ENCODE measurements at regions not wholly inside any gene's neighbourhood (a gene's known extent, or its start where the extent isn't known, plus 50 kb on each side); places are given as distances from the start of the nearest gene placed in this dataset.

DNA sequence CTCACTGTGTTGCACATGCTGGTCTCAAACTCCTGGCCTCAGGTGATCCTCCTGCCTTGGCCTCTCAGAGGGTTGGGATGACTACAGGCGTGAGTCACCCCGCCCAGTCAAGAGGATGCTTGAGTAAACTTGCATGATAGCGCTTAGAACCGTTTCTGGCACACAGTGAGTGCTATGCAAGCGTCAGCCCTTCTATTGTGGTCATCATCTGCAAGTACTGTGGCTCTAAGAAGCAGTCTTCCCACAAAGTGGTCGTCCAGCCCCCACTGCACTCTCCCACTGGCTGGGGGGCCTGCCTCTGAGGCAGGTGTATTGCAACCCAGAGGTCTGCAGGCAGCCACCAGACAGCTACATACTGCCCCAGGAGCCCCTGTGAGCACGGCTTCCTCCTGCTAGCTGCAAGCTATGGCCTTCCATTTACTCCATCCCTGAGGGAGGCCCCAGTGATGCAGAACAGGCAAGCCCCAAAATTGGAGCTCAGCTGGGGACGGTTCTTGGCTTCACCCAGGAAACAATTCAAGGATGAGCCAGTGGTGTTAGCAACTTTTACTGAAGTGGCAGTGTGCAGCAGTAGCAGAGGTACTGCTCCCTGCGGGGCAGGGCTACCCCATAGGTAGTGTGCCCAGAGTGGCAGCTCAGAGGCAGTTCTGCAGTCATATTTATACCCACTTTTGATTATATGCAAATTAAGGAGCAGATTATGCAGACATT is 95.4 kb downstream of the LSM3 start:
- no peak for DNase-seq

DNA sequence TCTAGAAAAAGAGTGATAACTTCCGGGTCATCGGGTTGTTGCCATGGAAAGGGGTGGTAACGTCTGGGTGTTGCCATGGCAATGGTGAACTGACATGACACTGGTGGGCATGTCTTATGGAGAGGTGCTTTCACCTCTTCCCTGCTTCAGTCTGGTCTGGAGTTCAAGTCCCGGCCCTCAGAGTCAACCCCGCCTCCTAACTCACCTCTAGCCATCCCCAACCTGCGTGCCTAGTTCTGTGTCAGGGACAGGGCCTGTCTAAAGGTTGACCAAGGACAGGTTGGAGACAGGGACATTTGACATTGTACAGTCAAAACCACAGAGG is 96.0 kb downstream of the LSM3 start:
- no peak for DNase-seq

DNA sequence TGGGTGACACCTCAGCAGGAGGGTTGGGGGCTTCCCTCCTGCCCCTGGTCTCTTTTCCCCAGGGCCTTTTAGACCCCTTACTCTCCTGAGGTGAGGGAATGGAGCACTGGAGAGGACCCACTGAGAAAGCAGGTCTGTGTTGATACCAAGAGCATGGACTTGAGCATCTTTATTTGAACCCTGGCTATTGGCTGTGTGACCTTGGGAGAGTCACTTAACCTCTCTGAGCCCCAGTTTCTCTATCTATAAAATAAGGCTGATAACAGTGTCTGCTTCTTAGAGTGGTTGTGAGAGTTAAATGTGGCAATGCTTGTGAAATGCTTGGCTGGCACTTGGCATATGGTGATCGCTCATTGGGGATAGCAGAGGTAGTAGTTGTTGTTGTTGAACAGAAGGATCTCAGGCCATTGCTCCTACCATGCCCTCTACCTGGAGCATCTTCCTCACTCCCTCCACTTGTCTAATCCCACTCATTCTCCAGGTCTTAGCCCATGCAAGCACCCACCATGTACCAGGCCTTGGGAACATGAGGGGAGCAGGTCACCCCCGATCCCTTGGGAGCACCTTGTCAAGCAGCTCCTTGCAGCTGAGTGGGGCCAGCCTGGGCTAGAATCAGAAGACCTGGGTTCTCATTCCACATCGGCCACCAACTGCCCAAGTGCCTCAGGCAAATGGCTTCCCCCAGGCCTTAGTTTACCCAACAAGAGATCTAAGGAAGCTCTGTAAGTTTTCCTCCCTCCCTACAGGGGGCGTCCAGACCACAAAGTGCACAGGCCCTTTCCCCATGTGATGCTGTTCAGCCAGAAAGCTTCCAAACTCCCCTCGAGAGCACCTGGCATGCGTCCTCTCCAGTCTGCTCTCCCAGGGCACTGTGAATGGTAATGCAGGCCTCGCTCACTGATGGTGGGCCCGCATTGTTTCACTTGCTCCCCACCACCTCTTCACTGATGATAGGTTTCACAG is 96.7 kb downstream of the LSM3 start:
- no peak for DNase-seq

DNA sequence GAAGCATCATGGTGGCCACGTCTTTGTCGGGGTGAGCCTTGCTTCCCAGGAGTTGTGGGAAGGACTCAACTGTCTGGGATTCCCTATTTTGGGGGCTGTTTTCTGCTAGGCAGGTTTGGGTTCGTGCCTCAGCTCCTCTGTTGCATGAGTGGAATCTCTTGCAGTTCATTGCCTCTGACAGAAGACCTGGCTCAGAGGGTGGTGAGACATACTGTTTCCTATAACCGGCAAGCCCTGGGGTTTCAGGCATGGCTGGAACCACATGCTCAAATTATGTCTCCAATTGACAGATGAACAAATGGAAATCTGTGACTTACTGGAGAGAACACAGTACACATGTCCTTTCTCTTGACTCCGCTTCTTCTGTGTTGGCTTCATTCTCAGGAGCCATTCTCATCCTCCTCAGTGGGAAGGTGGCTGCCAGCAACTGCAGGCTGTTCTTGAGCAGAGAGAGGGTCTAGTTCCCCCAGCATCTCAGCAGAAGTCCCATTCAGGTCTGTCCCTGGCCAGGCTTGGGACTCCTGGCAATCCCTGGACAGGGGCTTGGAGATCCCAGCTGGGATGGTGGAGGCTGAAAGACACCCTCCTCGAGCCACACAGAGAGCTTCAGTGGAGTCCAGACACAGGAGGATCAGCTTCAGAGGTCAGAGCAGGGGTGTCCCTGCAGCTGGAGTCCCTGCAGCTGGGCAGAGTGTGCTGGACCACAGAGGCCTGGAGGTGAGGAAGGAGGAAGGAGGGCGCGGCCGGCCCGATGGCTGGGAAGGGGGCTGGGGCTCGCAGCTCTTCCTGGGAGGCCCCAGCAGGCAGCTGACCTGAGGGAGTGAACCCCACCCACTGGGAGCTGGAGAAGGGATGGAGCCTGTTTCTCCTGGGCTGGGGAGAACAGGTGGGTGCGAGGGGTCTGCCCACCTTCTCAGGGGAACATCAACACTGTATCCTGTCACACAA is 97.6 kb downstream of the LSM3 start:
- DNase-seq = no peak

DNA sequence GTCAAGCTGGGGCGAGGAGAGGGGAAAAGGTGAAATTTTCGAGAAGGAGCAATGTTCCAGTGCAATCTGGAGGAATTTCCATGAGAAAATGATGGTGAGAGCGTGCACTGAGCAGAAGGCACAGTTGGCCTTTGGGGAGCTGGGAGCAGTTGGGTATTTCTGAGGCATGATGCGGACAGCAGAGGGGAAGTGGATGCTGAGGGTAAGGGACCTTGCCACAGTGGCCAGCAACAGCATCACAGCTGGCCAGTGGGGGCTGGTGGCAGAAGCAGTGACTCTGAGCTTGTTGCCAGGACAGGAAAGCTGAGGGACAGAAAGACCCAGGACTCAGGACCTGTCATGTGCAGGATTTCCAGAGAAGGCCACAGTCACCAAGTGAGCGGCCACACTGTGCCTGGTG is 98.9 kb downstream of the LSM3 start:
- no peak for DNase-seq

DNA sequence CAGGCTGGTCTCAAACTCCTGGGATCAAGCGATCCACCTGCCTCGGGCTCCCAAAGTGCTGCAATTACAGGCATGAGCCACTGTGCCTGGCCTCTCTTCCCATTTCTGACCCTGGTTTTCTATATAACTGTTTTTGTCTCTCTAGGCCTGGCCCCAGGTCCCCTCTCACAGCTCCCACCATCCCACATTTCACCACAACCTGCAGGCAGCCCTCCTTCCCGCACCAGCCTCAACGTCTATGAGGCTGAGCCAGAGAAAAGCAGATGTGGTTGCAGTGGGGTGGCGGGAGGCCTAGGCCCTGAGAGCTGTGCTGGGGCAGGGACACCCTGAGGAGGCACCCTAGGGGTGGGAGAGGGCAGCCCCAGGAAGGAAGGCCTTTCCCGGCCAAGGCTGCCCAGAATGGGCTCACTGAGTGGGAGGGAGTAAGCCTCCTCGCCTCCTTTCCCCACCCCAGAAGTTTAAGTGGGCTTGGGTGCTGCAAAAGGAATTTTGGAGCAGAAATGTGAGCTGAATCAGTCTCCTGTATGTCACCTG is 99.7 kb downstream of the LSM3 start:
- no peak for DNase-seq

DNA sequence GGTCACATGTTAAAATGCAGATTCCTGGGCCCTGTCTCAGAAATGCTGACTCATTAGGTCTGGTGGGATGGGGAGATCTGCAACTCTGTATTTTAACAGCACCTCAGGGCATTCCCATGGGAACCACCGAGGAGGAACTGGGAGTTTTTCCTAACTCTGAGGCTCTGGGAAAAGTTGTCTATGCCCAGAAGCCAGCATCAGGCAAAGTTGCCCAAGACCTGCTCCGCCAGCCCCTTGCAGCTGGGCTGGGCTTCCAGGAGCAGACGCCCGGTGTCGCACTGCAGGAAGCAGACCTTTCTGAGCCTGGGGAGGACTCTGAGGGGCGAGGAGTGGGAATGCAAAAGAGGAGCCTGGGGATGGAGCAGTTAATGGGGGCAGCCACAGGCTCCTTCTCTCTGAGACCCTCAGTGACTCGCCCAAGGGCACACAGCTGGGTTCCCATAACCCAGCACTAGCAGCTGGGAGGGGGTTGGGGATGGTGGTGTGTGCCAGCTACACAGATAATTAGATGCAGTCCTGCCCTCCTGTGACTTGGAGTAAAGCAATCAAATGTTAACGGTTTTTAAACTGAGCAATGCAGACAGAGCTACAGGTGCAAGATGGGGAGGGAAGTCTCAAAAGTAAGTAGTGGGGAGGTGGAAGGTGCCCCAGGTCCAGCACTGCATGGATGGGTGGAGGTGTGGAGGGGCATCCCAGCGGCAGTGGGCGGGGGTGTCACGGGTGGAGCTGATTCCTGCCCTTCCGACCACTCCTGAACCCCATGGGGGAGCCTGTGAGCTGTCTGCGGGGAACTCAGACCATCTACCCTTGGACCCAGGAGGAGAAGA is 100.4 kb downstream of the LSM3 start:
- DNase-seq = no peak

DNA sequence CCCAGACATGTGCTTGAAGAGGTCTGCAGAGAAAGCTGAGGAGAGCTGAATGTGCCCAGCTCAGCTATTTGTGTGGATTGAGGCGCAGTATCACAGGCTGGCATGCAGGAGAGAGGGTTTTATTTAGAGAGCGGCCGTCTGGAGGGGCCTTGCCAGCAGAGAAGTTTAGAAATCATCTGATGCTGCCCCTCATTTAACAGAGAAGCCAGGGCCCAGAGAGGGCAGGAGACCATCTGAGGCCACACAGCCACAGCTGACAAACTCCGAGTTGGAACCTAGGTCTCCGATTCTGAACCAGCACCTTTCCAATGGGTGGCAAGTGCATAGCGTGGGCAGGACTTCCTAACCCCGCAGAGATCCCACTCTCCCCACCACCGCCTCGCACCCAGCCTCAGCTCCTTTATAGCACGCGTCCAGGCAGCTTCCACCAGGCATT is 101.0 kb downstream of the LSM3 start:
- no peak for DNase-seq

DNA sequence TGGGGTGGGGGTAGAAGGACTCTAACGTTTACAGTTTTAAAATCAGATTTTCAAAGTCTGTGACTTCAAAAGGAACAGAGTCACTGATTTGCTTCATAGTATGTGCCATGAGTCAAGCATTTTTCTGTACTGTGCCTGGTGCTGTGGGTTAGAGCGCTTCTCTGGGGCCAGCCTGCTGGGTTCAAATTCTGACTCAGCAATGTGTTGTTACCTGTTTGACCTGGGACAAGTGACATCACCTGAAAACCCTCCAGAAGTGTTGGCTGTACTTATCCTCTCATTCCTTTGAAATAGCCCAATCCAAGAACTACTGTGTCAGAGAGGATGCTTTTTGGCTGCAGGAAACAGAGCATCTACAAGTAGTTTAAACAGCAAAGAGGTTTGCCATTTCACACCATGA is 101.7 kb downstream of the LSM3 start:
- DNase-seq = no peak

DNA sequence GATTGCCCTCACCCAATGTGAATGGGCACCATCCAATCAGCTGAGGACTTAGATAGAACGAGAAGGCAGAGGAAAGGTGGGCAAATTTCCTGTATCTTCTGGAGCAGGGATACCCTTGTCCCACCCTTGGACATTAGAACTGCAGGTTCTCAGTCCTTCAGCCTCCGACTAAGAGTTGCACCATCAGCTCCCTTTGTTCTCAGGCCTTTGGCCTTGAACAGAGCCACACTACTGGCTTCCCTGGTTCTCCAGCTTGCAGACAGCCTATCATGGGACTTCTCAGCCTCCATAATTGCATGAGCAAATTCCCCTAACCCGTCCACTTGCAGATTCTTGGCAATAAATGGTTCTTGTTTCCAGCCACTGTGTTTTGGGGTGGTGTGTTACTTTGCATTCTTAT is 102.4 kb downstream of the LSM3 start:
- DNase-seq = no peak

DNA sequence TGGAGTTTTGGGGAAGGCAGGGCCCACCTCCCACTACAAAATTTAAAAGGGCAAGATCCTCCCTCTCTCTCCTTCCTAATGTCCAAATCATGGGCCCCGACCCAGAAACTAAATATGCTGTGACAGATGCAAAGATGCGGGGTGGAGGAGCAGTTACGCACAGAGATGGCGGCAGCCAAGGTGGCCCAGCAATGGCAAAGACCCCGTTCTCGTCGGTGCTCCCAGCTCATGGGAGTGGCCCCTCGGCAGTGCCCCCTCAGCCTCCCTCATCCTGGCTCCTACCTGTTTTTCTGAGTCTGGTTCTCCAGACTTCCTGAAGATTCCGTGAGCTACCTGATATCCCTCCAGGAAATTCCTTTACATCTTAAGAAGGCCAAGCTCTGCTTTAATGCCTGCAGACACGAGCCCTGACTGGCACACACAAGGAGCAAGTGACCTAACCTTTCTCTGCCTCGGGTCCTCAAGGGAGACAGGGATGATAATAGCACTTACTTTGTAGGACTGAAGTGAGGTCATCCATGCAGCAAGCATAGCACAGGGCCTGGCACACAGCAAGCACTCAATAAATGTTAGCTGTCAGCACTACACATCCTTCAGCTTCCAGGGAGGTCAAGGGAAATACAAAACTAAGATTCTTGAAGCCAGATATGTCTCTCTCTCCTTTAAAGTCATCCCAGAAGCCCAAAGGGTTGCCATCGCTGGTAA is 103.5 kb downstream of the LSM3 start:
- DNase-seq = no peak

DNA sequence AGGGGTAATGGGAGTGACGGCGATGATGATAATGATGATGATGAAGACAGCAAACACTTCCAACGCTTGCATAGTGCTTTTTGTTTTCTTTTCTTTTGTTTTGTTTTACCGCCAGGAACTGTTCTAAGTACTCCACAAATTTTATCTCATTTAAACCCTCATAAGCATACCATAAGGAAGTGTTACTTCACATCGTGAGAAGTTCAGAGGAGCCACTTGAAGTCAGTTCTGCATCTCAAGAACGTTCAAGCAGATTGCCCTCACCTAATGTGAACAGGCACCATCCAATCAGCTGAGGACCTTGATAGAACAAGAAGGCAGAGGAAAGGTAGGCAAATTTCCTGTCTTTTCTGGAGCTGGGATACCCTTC is 104.1 kb downstream of the LSM3 start:
- no peak for DNase-seq

DNA sequence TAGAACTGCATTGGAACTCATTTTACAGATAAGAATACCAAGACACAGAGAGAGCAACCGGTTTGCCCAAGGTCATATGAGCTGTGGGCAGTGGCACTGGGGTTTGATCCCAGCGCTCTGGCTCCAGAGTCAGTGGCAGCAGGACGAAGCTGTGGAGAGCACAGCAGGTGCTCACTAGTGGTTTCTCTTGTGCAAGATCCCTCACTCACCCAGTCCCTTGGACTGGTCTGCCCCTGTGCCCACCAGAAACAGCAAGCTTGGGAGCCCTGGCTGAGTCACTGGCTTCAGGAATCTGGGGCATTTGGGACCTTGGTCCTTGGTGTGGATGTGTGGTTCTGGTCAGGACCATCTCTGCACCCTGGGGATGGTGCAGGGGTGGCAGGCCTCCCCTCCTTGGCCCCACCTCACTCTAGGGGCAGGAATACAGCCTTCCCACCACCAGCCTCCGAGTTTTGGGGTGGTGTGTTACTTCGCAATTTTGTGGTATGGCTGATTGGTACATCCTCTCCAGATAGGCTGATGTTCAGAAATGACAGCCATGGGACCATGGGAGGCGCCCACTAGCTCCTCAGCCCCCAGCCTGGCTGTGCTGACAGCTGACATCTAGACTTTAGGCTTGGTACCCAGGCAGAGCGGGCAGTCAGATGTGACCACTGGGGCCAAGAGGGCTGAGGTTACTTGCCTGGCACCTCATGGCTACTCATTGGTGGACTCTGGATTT is 104.6 kb downstream of the LSM3 start:
- no peak for DNase-seq

DNA sequence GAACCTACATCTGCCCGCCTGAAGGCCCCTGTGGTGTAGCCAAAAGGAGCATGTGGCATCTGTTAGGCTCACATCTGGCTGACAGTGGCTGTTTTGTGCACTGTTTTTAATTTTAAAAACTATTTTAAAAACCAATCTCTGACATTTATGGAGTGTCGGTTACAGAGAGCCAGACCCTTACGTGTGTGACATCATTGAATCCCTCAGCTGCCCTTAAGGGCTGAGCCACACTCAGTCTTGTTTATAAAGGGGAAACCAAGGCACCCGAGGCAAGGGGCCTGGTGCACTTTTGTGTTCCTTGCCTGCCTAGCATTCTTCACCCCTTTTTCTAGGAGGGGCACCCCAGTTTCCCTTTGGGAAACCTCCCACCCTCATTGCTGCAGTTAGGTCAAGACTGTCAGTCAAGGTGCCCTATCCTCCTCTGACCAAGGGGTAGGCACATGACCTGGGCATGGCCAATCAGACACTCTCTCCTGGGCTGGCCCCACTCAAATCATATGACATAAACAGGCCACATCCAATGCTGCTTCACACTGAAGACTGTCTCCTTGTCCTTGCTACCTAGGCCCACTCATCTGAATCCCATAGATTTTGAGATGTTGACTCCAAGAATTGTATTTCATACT is 105.3 kb downstream of the LSM3 start:
- DNase-seq = no peak

DNA sequence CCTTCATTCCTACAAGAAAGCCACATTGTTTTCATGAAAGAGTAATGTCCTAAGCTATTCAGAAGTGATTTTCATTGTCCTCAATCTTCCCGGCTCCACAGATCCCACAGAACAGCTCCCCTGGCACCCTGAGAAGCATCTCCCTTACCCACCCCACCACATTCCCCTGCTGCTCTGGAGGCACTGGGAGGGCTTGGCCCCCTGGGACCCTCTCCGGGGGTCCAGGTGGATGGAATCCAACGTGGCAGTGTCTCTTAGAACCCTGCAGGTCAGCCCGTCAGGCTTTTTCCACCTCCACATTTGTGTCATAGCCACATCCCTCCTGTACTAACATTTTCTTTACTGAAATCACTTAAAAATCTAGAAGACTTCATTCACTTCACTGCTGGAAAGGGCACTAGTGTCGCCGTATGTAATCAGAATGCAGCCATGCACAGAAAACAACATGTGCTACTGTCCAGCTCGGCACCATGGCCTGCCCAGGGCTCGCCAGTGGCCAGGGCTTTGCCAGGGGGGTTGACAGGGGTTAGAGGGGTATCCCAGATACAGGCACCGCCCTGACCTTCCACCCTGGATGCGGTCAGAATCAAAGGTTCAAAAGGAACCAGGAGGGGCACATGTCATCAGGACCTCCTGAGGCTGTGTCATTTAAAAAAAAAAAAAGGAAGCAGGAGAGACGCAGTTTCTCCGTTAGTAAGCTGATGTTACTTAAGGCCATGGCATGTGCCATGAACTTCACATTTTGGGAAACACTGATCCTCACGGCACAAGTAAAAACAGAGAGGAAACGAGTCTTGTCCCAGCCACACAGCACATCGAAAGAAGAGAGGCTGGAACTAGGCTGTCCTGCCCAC is 106.3 kb downstream of the LSM3 start:
- DNase-seq = no peak

DNA sequence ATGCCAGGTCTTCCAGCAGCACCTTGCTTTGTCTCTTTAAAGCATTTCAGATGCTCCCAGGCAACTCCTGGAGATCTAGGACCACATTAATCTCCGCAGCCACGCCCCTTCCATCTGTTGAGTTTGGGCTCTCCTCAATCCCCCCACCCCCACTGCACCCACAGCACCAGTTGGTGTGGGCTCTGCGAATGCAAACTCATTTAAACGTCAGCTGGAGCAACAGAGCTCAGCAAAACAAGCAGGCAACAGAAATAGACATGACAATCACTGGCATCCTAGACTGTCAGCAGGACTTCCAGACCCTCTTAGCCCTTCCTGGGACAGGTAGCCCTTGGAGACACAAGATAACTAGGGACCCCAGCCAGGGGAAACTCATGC is 106.9 kb downstream of the LSM3 start:
- no peak for DNase-seq

DNA sequence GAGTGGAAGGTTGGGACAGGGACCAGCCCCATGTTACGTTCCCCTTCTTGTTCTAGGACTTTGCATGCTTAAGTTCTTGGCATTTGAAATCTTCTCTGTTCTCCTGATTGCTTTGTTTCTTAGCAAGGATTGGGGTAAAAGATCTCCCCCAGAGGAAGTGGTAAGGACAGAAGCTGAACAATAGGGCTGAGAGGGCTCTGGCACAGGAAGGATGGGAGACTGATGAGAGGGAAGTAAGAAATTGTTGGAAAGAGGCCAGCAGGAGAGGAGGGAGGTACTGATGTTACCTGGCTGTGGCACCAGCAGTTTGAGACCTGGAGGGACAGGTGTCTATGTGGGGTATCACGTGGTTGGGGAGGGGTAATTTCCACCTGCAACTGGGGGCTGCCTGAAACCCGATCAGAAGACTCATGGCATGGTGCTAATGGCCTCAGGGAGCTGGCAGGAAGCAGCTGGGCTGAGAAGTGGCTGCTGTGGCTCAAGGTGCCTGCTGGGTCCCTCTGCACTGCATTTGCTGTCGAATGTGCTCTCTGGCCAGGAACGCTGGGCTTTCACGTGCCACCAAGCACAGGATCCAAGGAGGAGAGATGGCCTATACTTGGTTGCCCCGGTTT is 108.4 kb downstream of the LSM3 start:
- DNase-seq = no peak

DNA sequence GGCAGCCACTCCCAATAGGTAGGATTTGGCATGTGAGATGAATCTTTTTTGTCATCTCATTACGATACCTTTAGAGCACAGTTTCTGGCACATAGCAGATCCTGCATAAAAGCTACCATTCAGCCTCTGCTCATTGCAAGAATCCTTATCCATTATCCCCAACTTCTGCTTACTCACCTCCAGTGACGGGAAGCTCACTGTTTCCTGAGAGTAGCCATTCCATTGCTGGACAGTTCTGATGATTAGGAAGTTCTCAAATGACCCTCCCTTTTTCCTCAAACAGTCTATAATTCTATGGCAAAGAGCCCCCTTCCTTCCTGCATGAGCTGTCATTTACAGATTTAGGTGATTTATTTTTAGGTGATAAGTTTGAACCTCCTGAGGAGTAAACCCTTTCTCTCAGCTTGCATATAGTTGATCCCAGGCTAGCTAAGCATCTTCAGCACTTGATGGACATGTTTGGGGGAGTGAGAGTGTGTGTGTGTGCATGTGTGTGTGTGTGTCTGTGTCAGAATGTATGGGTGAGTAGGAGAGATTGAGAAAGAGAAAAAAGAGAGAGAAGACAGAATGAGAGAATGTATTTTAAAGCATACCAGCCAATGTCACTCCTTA is 109.7 kb downstream of the LSM3 start:
- no peak for DNase-seq

All from KG1 (cell line).